Mononuclear cell (primary cell): ENCODE measurements at regions not wholly inside any gene's neighbourhood (a gene's known extent, or its start where the extent isn't known, plus 50 kb on each side); places are given as distances from the start of the nearest gene placed in this dataset.
"Not testable (repeated sequence)": the region's sequence is repeated elsewhere in the genome, so short reads cannot be mapped to it uniquely, and the experiment has no call there.

Source experiments
- H3K27me3 ChIP-seq: 2 replicates; pipeline ENCODE4 v1.6.0; 2011; ENCODE audit warnings: low read length, control low read depth; ENCODE audit not compliant: insufficient read depth
- H3K4me1 ChIP-seq: 2 replicates; pipeline ENCODE4 v1.5.1; 2011; ENCODE audit warnings: mild to moderate bottlenecking, low read length, control low read depth; ENCODE audit not compliant: insufficient read depth
- H3K4me3 ChIP-seq: 2 replicates; pipeline ENCODE4 v1.5.1; 2011; ENCODE audit warnings: mild to moderate bottlenecking, low read length, moderate library complexity
- H3K9me3 ChIP-seq: 2 replicates; pipeline ENCODE4 v1.5.1; 2011; ENCODE audit warnings: low read depth, mild to moderate bottlenecking, control low read depth, low read length

DNA sequence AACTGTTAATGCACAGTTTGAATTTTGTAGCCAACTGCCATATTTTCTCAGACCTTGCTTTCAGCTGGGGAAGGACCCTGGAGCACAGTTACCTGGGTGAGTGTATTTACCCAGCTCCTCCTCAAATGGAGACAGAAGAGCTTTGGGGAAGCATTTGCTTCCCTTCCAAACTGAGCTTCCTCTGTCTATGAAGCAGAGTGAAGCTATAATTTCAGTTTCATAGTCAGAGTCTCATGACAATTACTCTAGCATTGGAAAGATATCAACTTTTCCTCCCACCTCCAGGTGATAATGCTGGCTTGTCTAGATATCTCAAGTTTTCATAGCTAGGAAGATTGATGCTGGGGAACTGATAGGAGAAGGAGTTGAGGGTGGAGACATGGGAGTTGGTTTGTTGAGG is 406.4 kb upstream of the CLINT1 start:
- no peaks in the 10 kb centered on the region for H3K9me3 ChIP-seq

DNA sequence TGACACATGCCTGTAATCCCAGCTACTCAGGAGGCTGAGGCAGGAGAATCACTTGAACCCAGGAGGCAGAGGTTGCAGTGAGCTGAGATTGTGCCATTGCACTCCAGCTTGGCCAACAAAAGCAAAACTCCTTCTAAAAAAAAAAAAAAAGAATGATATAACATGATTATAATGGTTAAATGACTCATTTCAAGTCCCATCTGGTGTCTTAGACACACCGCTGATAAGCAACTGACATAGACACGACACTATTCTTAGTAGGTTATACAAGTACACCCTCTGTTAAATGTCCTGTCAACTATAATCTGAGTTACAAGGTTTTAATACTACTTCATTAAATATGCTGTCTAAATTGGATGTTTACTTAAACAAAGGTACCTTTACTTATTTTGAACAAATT is 405.3 kb upstream of the CLINT1 start:
- Histone ChIP-seq H3K4me3 (no peak overlapping the region), H3K4me1 (no peaks in the 10 kb centered on the region), H3K27me3 (peaks cover 4% of the 10 kb centered on the region), H3K9me3 (no peaks in the 10 kb centered on the region)

More for the DNA sequence above, 406.4 kb upstream of the CLINT1 start:
- Histone ChIP-seq H3K27me3 (peaks cover 4% of the 10 kb centered on the region), H3K4me3 (no peak overlapping the region), H3K4me1 (no peaks in the 10 kb centered on the region)

DNA sequence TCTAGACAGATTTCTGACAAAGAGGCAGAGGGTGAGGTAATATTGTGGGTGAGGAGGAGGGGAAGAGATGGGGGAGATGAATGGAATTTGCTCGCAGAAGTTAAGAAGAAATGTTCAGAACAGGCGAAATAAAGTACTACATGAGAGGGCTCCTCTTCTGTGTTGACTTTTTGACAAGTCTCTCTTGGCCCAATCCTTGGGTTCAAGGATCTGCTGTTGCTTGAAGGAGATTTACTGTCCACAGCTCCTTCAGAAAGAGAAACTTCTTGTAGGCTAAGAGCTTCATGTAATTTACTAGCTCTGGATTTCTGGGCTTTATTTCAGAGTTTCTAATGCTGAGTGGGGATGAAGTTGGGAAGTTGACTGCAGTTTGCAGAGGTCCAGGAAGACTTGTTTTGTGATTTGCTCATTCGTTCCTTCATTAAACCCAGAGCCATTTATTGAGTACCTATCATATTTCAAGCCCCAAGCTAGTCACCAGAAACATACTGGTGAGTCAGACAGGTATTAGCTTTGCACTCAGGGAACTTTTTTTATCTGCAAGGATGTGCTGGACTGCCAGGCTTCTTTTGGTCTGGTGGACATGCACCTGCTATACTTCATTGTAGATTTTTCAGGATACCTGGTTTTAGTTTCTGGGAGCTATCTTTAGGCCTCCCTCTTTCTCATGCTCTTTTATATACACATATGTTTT is 402.9 kb upstream of the CLINT1 start:
- Histone ChIP-seq H3K4me1 (no peaks in the 10 kb centered on the region), H3K9me3 (no peaks in the 10 kb centered on the region), H3K4me3 (no peak overlapping the region), H3K27me3 (peaks cover 4% of the 10 kb centered on the region)

DNA sequence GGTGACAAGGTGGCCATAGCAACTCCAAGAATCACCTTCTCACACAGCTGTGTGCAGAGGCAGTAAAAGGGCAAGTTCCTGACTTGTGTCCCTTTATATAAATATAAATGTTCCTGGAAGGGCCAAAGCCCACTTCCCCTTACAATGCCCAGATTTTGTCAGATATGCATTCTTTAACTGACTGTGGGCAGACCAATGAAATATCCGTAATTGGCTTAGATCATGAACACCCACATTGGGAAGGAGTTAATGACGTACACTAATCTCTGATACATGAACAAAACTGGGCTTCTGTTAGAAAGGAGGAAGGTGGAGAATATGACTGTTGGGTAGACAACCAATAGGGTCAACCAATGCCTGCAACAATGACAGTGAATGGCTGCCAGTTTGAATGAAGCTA is 397.2 kb upstream of the CLINT1 start:
- H3K4me1 ChIP-seq: no peaks in the 10 kb centered on the region
- H3K4me3 ChIP-seq: no peak overlapping the region
- no peaks in the 10 kb centered on the region for H3K9me3 ChIP-seq
- H3K27me3 ChIP-seq: no peaks in the 10 kb centered on the region

DNA sequence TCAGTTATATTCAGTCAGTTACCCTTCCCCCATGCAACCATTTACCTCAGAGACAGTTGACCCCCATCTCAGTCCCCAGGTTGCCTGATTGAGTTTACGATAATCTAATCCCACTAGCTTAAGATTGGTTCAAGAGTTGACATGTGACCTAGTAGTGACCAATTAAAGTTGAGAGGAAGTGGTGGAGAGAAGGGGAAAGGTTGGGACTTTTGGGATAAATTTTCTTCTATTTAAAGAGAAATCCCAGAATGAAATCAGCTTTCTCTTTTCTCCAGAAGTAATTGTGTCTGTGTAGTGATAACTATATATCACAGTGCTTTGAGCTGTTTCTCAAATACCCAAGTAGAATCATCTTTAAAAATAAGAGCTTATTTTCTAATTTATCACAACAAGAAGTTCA is 396.7 kb upstream of the CLINT1 start:
- no peak overlapping the region for H3K4me3 ChIP-seq
- H3K27me3 ChIP-seq: no peaks in the 10 kb centered on the region

DNA sequence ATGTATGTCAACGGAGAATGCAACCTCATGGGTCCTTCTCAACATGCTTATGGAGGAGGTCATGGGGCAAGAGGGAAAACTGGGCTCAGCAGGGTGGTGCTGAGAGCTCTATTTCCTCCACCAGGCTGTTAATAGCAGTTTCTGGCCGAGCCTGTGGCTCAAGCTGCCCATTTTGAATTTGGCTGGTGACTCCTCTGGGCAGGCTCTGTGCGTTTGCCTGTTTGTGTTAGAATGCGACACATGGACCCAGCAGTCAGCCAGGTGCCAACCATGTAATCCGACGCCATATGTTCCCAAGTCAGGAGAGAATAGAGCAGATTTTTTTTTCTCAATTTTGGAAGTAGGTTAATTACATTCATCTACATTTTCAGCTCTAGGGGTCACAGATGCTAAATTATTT is 387.7 kb upstream of the CLINT1 start:
- no peaks in the 10 kb centered on the region for H3K27me3 ChIP-seq
- H3K4me1 ChIP-seq: no peaks in the 10 kb centered on the region
- no peak overlapping the region for H3K4me3 ChIP-seq
- no peaks in the 10 kb centered on the region for H3K9me3 ChIP-seq

More for the DNA sequence above, 396.7 kb upstream of the CLINT1 start:
- Histone ChIP-seq H3K9me3 (no peaks in the 10 kb centered on the region), H3K4me1 (no peaks in the 10 kb centered on the region)

DNA sequence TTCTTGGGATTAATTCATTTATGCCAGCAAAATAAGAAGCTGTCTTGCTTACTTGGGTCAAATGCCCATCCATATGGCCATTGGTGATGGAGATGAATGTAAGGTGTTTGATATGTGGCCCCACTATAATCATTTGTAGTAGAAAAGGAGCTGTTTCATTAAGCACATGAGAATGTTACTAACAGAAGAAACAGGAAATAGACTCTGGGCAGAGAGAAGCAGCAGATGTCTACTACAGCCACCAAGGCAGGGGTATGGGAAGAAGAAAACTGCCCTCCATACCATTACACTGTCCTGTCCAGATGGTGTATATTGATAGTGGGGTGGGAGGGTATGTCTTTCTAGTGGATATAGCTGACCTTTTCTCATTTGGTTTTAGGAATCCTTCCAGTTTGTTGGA is 386.6 kb upstream of the CLINT1 start:
- Histone ChIP-seq H3K4me1 (no peaks in the 10 kb centered on the region), H3K4me3 (no peak overlapping the region), H3K27me3 (no peaks in the 10 kb centered on the region), H3K9me3 (no peaks in the 10 kb centered on the region)

DNA sequence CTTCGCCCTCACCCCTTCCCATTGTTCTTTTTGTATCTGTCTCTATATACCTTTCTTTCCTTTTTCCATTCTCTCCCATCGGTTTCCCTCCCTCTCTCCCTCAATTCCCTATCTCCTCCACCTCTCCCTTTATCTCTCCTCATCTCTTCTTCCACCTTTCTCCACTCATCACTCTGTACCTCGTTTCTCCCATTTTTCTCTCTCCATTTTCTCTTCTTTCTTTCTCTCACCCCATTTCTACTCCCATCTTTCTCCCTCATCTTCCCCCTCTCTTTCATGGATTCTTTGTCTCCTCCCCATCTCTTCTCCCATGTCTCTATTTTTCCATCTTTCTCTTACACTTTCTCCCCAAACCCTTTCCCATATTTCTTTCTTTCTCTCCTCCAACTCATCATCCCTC is 385.9 kb upstream of the CLINT1 start:
- Histone ChIP-seq H3K4me3 (no peak overlapping the region), H3K9me3 (no peaks in the 10 kb centered on the region), H3K4me1 (no peaks in the 10 kb centered on the region), H3K27me3 (no peaks in the 10 kb centered on the region)

DNA sequence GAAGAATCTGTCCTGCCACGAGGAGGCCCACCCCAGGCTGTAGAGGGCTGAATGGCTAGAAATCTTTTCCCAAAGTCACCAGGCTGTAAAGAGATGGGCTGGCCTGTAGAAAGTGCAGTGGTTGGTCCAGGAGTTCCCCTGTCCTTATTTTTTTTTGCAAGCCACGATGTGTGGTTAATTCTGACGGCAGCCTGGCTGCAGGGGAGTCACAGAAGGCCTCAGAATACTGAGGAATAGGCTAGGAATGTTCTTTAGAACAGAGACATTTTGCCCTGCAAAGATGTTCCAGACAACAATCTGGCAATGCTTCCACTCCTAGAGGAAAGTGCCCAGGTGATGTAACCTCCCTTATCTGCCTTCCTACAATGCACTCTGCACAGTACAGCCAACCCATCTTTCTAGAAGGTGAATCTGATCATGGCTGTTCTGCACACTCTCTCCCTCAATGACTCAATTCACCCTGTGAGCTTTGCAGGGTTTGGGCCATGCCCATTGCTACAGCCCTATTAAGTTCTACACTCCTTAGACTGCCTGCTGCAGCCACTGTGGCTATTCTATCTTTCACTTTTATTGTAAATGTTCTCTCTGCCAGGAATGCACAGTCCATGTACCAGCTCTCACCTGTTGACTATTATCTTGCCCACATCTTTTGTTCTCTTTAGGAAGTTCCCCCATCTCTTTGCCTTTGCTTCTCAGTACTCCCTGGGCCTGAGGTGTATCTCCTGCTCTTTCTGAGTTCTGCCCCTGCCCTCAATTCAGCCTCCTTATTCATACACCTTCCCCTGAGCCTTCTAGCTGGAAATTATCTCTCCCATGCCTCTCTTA is 377.8 kb upstream of the CLINT1 start:
- no peak overlapping the region for H3K4me3 ChIP-seq
- no peaks in the 10 kb centered on the region for H3K9me3 ChIP-seq
- peaks cover 26% of the 10 kb centered on the region for H3K4me1 ChIP-seq
- no peaks in the 10 kb centered on the region for H3K27me3 ChIP-seq

DNA sequence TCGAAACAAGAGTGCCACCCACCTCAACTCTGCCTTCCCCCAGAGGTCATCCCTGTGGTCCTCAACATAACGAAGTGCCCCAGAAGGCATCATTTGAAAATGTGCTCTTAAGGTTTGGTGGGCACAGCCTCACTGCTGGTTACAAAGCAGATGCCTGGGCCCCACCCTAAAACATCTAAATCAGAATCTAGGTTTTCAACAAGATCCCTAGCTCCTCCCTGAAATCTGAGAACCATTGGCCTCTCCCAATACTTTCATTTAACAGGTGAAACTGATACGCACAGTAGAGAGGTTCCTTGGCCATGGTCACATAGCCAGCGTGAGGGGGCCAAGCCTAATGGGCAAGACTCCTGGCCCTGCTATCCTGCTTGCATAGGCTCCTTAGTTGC is 376.2 kb upstream of the CLINT1 start:
- H3K9me3 ChIP-seq: no peaks in the 10 kb centered on the region
- peaks cover 26% of the 10 kb centered on the region for H3K4me1 ChIP-seq
- H3K27me3 ChIP-seq: no peaks in the 10 kb centered on the region
- H3K4me3 ChIP-seq: no peak overlapping the region

DNA sequence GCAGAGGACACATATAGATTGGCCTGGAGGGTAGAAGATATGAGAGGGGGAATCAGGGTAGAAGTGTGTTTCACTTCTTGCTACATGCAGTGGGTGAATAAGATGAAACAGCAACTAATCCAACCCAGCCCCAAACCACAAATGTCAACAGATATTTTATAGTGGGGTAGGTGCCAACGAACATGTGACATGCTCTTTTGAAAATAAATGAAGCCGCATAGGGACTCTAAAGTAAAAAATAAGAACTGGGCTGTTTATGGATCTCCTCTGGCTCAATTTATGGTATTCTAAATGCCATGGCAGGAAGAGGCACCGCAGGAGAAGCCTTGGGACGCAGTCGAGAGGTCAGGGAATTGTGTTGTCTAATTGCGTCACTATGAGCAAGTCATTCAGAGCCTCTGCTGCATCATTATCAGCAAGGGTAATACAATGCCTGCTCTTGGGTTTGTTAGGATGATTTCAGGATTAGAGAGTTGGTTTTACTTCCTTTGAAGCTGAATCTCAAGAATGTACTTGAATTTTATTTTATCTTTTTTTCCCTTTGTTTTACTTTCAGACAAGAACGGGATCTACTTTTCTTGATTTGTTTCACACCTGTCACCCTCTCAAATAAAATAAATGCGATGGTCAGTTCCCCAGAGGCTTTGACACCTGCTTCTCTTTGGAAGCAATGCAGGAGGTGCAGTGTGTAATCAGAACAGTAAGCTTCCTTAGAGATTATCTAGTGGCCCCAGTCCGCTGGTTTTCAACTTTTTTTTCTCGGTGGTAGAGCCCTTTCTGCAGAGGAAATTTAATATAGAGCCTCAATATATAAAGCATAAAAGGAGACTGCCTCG is 375.6 kb upstream of the CLINT1 start:
- Histone ChIP-seq H3K27me3 (no peaks in the 10 kb centered on the region), H3K4me1 (peaks cover 26% of the 10 kb centered on the region), H3K9me3 (no peaks in the 10 kb centered on the region), H3K4me3 (no peak overlapping the region)

DNA sequence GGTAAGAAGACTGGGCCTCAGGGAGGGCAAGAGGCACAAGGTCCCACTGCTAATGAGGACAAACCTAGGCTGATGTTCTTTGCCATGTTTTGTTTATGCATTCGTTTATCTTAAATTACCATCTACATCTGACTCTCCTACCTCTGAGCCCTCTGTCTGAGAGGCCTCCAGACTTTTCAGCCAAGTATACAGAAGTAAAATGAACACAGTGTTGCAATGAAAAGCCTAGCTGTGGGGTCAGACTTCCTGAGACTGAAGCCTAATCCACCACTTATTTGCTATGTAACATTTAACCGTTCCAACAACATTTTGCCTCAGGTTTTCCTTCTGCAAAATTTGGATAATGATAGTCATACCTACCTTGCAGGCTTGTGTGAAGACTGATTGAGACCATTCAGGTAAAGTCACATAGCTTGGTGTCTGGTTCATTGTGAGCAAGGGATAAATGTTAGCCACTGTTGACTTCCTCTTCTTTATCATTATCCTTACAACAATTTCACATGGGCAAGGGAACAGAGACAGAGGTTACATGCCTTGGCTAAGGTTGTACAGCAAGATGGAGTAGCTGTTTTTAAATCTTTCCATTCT is 374.9 kb upstream of the CLINT1 start:
- Histone ChIP-seq H3K9me3 (no peaks in the 10 kb centered on the region), H3K4me3 (no peak overlapping the region), H3K27me3 (no peaks in the 10 kb centered on the region), H3K4me1 (peaks cover 26% of the 10 kb centered on the region)

DNA sequence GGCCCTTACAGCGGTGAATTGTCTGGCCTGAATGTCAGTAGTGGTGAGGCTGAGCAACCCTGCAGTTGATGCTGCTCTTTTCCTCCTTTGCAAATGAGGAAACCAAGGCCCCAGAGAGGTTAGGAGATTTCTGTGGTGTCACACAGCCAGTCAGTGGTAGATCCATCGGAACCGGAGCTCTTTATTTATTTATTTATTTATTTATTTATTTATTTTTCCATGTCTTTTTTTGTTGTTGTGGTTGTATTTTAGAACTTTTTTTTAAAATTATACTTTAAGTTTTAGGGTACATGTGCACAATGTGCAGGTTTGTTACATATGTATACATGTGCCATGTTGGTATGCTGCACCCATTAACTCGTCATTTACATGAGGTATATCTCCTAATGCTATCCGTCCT is 368.4 kb upstream of the CLINT1 start:
- H3K27me3 ChIP-seq, H3K4me3 ChIP-seq: not testable (repeated sequence)

DNA sequence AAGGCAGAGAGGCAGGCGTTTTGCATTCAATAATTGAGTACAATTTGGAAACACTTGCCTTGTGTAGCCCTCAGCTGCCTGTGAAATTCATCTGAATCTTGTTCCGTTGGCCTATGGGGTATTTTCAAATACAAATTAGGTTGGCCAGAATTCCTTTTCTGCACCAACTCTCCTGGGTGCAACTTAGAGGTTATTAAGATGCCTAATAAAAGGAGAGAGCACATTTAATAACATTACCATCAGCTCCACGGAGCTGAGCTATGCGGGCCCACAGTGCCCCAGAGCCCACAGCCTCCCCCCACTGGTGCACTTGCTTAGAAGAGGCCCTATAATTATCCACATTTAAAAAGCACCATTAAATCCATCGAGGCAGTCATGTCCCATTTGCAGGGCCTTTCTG is 367.6 kb upstream of the CLINT1 start:
- Histone ChIP-seq H3K4me3 (no peak overlapping the region), H3K9me3 (no peaks in the 10 kb centered on the region), H3K4me1 (peaks cover 22% of the 10 kb centered on the region), H3K27me3 (no peaks in the 10 kb centered on the region)

More for the DNA sequence above, 368.4 kb upstream of the CLINT1 start:
- peaks cover 22% of the 10 kb centered on the region for H3K4me1 ChIP-seq
- not testable (repeated sequence) for H3K9me3 ChIP-seq

DNA sequence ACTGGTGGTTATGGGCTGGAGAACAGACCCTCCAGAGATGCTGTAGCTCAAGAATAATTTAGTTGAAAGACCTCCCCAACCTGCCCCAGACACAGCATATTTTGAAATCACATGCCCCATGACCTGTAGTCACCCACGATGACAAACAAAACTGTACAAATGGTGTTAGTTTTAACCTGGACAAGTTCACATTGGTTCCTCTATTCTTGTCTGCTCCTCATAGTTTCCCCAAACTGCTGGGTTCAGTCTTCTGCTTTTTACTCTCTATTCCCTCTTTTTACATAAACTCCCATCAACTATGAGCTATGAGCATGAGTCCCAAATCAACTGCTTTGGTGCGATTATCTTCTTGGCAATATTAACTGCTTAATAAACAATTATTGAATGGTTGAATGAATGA is 365.3 kb upstream of the CLINT1 start:
- Histone ChIP-seq H3K4me3 (no peak overlapping the region), H3K27me3 (no peaks in the 10 kb centered on the region), H3K9me3 (no peaks in the 10 kb centered on the region), H3K4me1 (peaks cover 22% of the 10 kb centered on the region)
